HG02610 (cell line): ENCODE measurements at regions not wholly inside any gene's neighbourhood (a gene's known extent, or its start where the extent isn't known, plus 50 kb on each side); places are given as distances from the start of the nearest gene placed in this dataset.

Experiments
- ATAC-seq: cut with Tn5 transposase; IDR thresholded peaks from one replicate; pipeline ENCODE4 v1.9.1; 2021; ENCODE audit warnings: mild to moderate bottlenecking, moderate library complexity; ENCODE audit not compliant: unreplicated experiment

- ATAC-seq = no peak
These were observed 207.2 kb downstream of the SPRY2 start for GRCh38 chr13:80133631-80134261.

- ATAC-seq = no peak
These were observed 208.0 kb downstream of the SPRY2 start for GRCh38 chr13:80132741-80133601.

- no peak for ATAC-seq
These were observed 209.7 kb downstream of the SPRY2 start for GRCh38 chr13:80131204-80131603.

GRCh38 chr13:80126389-80127068, 214.4 kb downstream of the SPRY2 start:
- ATAC-seq = no peak

GRCh38 chr13:80123945-80124344, 217.0 kb downstream of the SPRY2 start:
- ATAC-seq = no peak

- no peak for ATAC-seq
These were observed 219.9 kb downstream of the SPRY2 start for GRCh38 chr13:80121038-80121437.

- no peak for ATAC-seq
These were observed 222.4 kb downstream of the SPRY2 start for GRCh38 chr13:80118506-80118905.

- no peak for ATAC-seq
These were observed 222.8 kb downstream of the SPRY2 start for GRCh38 chr13:80118099-80118498.

GRCh38 chr13:80117515-80117914, 223.4 kb downstream of the SPRY2 start:
- no peak for ATAC-seq

- no peak for ATAC-seq
These were observed 224.8 kb downstream of the SPRY2 start for GRCh38 chr13:80116107-80116506.

GRCh38 chr13:80115616-80116015, 225.3 kb downstream of the SPRY2 start:
- no peak for ATAC-seq

GRCh38 chr13:80113714-80114454, 227.0 kb downstream of the SPRY2 start:
- no peak for ATAC-seq

GRCh38 chr13:80109303-80109702, 231.6 kb downstream of the SPRY2 start:
- ATAC-seq = no peak

- ATAC-seq = no peak
These were observed 235.6 kb downstream of the SPRY2 start for GRCh38 chr13:80105350-80105749.

GRCh38 chr13:80101040-80101439, 239.9 kb downstream of the SPRY2 start:
- no peak for ATAC-seq

- ATAC-seq = no peak
These were observed 240.3 kb downstream of the SPRY2 start for GRCh38 chr13:80100636-80101035.

GRCh38 chr13:80097561-80097960, 243.4 kb downstream of the SPRY2 start:
- ATAC-seq = no peak

GRCh38 chr13:80096383-80096782, 244.5 kb downstream of the SPRY2 start:
- no peak for ATAC-seq

GRCh38 chr13:80094526-80094925, 246.4 kb downstream of the SPRY2 start:
- no peak for ATAC-seq

- ATAC-seq = no peak
These were observed 247.0 kb downstream of the SPRY2 start for GRCh38 chr13:80093888-80094287.

GRCh38 chr13:80086304-80086721, 254.6 kb downstream of the SPRY2 start:
- ATAC-seq = no peak
